MCF 10A (cell line): ENCODE measurements at regions not wholly inside any gene's neighbourhood (a gene's known extent, or its start where the extent isn't known, plus 50 kb on each side); places are given as distances from the start of the nearest gene placed in this dataset.

ENCODE experiments used
- BruUV-seq: library from RNA; stranded (reverse); fragments of 400-500 nt; replicated peaks from 2 replicates; lab custom pipeline; 2021; lab: Mats Ljungman, UMichigan
- CTCF ChIA-PET: fragments of 300-600 bp; sonication (Branson Sonifier 250); formaldehyde crosslinking; extraction: SDS; loops from one replicate; lab custom pipeline; 2021; ENCODE audit warnings: antibody characterized with exemption, inconsistent platforms; lab: Yijun Ruan, JAX
- POLR2A ChIA-PET: fragments of 300-600, 350-650 bp; sonication (Branson Sonifier 250); formaldehyde crosslinking; extraction: SDS; loops from one replicate; lab custom pipeline; 2020; ENCODE audit warnings: antibody characterized with exemption, inconsistent platforms; lab: Yijun Ruan, JAX
- DNase-seq: peaks from one replicate; pipeline ENCODE4 v3.0.0-alpha.2; 2018; ENCODE audit not compliant: unreplicated experiment
- H3K27ac Mint-ChIP-seq: one replicate; pipeline ENCODE4 v1.8.0; 2022; ENCODE audit warnings: mild to moderate bottlenecking, low read depth, mixed read lengths; ENCODE audit not compliant: unreplicated experiment
- H3K27me3 Mint-ChIP-seq: one replicate; pipeline ENCODE4 v1.8.0; 2022; ENCODE audit warnings: mixed read lengths; ENCODE audit not compliant: insufficient read depth, unreplicated experiment
- H3K36me3 Mint-ChIP-seq: one replicate; pipeline ENCODE4 v1.8.0; 2022; ENCODE audit warnings: mild to moderate bottlenecking, moderate library complexity, mixed read lengths; ENCODE audit not compliant: insufficient read depth, unreplicated experiment
- H3K4me1 Mint-ChIP-seq: one replicate; pipeline ENCODE4 v1.8.0; 2022; ENCODE audit warnings: mixed read lengths; ENCODE audit not compliant: insufficient read depth, unreplicated experiment
- H3K4me3 Mint-ChIP-seq: one replicate; pipeline ENCODE4 v1.8.0; 2022; ENCODE audit warnings: mild to moderate bottlenecking, moderate library complexity, mixed read lengths; ENCODE audit not compliant: unreplicated experiment
- H3K9me3 Mint-ChIP-seq: one replicate; pipeline ENCODE4 v1.8.0; 2022; ENCODE audit warnings: mixed read lengths; ENCODE audit not compliant: unreplicated experiment
- CTCF ChIP-seq: fragments of 200-600 bp; IDR thresholded peaks from one replicate; pipeline ENCODE4 v1.8.0; 2022; ENCODE audit warnings: antibody characterized with exemption, mild to moderate bottlenecking; ENCODE audit not compliant: unreplicated experiment
- intact Hi-C: fragments of 100-400 bp; cut with micrococcal nuclease; formaldehyde crosslinking; loops from 2 replicates; pipeline ENCODE4 v1.14.1; 2022

GRCh38 chr15:46591462-46591861, 956.6 kb downstream of the SQOR start:
- TF ChIP-seq CTCF = no peak
- Mint-ChIP-seq H3K4me3 (no peak overlapping the region), H3K4me1 (no peaks in the 10 kb centered on the region), H3K27ac (no peak overlapping the region), H3K36me3 (peaks cover 7% of the 10 kb centered on the region), H3K27me3 (no peaks in the 10 kb centered on the region), H3K9me3 (no peaks in the 10 kb centered on the region)
- intact Hi-C loops = no loop called here
- ChIA-PET CTCF (no interaction called here), POLR2A (no interaction called here)
- DNase-seq = no peak
- BruUV-seq = no TSS peak

GRCh38 chr15:46595016-46595415, 960.2 kb downstream of the SQOR start:
- no peaks in the 10 kb centered on the region for H3K9me3 Mint-ChIP-seq
- TF ChIP-seq CTCF = no peak
- no peak overlapping the region for H3K27ac Mint-ChIP-seq
- H3K4me3 Mint-ChIP-seq = no peak overlapping the region
- POLR2A ChIA-PET = interaction anchor here (0.6 kb wide), 1 partner anchor 1097 kb away, joined by 4 read pairs; no protein-coding TSS in a partner anchor
- H3K36me3 Mint-ChIP-seq = no peaks in the 10 kb centered on the region
- no TSS peak for BruUV-seq
- intact Hi-C loops = no loop called here
- no peaks in the 10 kb centered on the region for H3K4me1 Mint-ChIP-seq
- DNase-seq = no peak
- CTCF ChIA-PET = no interaction called here
- H3K27me3 Mint-ChIP-seq = no peaks in the 10 kb centered on the region

- intact Hi-C loops = no loop called here
- ChIA-PET POLR2A (no interaction called here), CTCF (no interaction called here)
- H3K9me3 Mint-ChIP-seq = no peaks in the 10 kb centered on the region
- no peak for TF ChIP-seq CTCF
- no peak for DNase-seq
- BruUV-seq = no TSS peak
- H3K27ac Mint-ChIP-seq = no peak overlapping the region
- H3K36me3 Mint-ChIP-seq = no peaks in the 10 kb centered on the region
- no peak overlapping the region for H3K4me3 Mint-ChIP-seq
- H3K27me3 Mint-ChIP-seq = peaks cover 12% of the 10 kb centered on the region
- no peaks in the 10 kb centered on the region for H3K4me1 Mint-ChIP-seq
These were observed 972.2 kb downstream of the SQOR start for GRCh38 chr15:46607077-46607476.

GRCh38 chr15:46616033-46616432, 981.2 kb downstream of the SQOR start:
- Mint-ChIP-seq H3K36me3 (no peaks in the 10 kb centered on the region), H3K27ac (no peak overlapping the region), H3K9me3 (no peaks in the 10 kb centered on the region), H3K27me3 (no peaks in the 10 kb centered on the region), H3K4me3 (no peak overlapping the region), H3K4me1 (no peaks in the 10 kb centered on the region)
- CTCF ChIA-PET = no interaction called here
- POLR2A ChIA-PET = no interaction called here
- DNase-seq = no peak
- intact Hi-C loops = no loop called here
- BruUV-seq = no TSS peak
- no peak for TF ChIP-seq CTCF
